ENCODE measurements at regions not wholly inside any gene's neighbourhood (a gene's known extent, or its start where the extent isn't known, plus 50 kb on each side); places are given as distances from the start of the nearest gene placed in this dataset.

GRCh38 chr22:48637231-48637630, 1190.4 kb downstream of the BRD1 start:
- ATAC-seq (ENCODE audit: low FRiP score) (no peak), DNase-seq (ENCODE audit: low spot score) (no peak)
- TF ChIP-seq CTCF (IDR thresholded peaks at IDR 0.05), result no peak

DNA sequence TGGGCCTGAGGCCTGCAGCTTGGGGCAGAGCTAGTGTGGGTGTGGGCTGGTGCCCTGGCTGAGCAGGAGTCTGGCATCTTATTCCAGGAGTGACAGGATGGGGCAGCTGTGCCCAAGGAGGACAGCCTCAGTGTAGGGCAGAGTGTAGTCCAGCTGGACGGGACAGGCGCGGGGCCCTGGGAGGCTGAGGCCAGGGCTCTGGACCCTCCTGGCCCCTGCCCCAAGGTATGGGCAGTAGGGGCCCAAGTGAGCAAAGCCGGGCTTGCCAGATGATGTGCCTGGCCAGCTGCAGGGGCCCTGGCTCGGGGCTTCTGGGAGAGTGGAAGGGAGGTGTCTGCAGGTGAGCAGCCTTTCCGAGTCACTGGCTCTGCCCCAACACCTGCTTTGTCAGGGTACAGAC, 1190.9 kb downstream of the BRD1 start:
- ATAC-seq (ENCODE audit: low FRiP score), result no peak

GRCh38 chr22:48635816-48636215, 1191.9 kb downstream of the BRD1 start:
- ATAC-seq (ENCODE audit: low FRiP score) (no peak), DNase-seq (ENCODE audit: low spot score) (no peak)
- TF ChIP-seq CTCF (IDR thresholded peaks at IDR 0.05), result no peak

More for the DNA sequence above, 1190.9 kb downstream of the BRD1 start:
- no peak for TF ChIP-seq CTCF (IDR thresholded peaks at IDR 0.05)
- no peak for DNase-seq (ENCODE audit: low spot score)

DNA sequence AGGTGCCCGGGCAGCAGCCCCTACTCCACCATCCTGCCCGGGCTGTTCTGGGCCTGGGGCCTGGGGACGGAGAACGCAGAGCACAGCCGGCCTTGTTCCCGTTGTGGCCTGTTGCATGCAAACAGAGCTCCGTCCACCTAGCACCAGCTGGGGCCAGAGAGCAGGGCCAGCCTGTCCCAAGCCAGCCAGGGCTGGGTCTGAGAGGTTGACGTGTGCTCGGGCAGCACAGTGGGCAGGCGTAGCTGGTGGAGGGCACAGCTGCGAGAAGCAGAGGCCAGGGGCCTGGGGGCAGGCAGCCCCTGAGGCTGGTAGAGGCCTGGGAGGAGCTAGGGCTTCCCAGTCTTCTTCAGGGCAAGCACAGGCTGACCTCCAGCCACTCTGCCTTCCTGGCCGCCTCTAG, 1192.6 kb downstream of the BRD1 start:
- TF ChIP-seq CTCF (IDR thresholded peaks at IDR 0.05), result no peak
- ATAC-seq (ENCODE audit: low FRiP score) (no peak), DNase-seq (ENCODE audit: low spot score) (no peak)

DNA sequence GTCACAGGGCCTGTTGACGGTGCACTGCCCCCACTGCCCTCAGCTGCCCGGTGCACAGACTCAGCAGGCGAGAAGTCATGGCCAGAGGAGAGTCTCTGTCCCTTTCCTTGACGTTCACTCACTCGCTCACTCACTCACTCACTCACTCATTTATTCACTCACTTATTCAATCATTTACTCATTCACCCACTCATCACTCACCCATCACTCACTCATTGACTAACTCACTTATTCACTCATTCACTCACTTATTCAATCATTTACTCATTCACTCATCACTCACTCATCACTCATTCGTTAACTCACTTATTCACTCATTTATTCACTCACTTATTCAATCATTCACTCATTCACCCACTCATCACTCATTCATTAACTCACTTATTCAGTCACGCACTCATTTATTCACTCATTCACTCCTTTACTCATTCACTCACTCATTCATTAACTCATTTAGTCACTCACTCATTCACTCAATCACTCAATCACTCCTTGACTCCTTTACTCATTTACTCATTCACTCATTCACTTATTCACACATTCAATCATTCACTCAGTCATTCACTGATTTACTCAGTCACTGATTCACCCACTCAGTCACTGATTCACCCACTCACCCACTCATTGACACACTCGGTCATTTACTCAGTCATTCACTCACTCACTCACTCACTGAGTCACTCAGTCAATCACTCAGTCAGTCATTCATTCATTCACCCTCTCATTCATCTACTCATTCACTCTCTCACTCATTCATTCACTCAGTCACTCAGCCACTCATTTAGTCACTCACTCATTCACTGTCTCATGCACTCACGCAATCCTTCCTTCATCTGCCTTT, 1193.5 kb downstream of the BRD1 start:
- TF ChIP-seq CTCF (IDR thresholded peaks at IDR 0.05), result no peak
- no peak for DNase-seq (ENCODE audit: low spot score)
- no peak for ATAC-seq (ENCODE audit: low FRiP score)

- ATAC-seq (ENCODE audit: low FRiP score) (no peak), DNase-seq (ENCODE audit: low spot score) (no peak)
- no peak for TF ChIP-seq CTCF (IDR thresholded peaks at IDR 0.05)
Observed at GRCh38 chr22:48632646-48633246, 1194.9 kb downstream of the BRD1 start.

Data from omental fat pad (tissue), 3 donors.